ENCODE measurements at regions not wholly inside any gene's neighbourhood (a gene's known extent, or its start where the extent isn't known, plus 50 kb on each side); places are given as distances from the start of the nearest gene placed in this dataset.

DNA sequence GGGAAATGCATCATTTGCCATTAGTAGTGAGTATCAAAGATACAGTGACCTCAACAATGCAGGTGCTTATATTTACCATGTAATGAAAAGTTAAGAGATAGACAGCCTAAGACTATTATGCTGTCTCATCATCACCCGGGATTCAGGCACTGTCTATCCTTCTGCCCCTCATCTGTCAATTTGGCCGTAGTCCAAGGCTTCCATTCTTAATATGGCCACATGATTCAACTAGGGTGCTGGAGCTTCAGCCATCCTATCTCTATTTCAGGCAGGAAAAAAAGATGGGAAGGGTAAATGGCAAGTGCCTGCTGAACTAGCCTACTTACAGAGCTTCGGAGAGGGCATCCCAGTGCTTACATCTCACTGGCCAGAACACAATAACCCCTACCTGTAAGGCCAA lies 196.7 kb upstream of the LNX1 start:
- TF ChIP-seq, protein P1, sequence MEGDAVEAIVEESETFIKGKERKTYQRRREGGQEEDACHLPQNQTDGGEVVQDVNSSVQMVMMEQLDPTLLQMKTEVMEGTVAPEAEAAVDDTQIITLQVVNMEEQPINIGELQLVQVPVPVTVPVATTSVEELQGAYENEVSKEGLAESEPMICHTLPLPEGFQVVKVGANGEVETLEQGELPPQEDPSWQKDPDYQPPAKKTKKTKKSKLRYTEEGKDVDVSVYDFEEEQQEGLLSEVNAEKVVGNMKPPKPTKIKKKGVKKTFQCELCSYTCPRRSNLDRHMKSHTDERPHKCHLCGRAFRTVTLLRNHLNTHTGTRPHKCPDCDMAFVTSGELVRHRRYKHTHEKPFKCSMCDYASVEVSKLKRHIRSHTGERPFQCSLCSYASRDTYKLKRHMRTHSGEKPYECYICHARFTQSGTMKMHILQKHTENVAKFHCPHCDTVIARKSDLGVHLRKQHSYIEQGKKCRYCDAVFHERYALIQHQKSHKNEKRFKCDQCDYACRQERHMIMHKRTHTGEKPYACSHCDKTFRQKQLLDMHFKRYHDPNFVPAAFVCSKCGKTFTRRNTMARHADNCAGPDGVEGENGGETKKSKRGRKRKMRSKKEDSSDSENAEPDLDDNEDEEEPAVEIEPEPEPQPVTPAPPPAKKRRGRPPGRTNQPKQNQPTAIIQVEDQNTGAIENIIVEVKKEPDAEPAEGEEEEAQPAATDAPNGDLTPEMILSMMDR (IDR thresholded peaks at IDR 0.05; ENCODE audit: poor library complexity) = no peak
- no peak for TF ChIP-seq EZH2 (IDR thresholded peaks at IDR 0.05; ENCODE audit: borderline replicate concordance)
- TF ChIP-seq EZH2phosphoT487 (IDR thresholded peaks at IDR 0.05; ENCODE audit: low read depth, severe bottlenecking, unreplicated experiment) = no peak

Measured in hepatocyte (in vitro differentiated cells).